ENCODE measurements at regions not wholly inside any gene's neighbourhood (a gene's known extent, or its start where the extent isn't known, plus 50 kb on each side); places are given as distances from the start of the nearest gene placed in this dataset.
"Not testable (repeated sequence)": the region's sequence is repeated elsewhere in the genome, so short reads cannot be mapped to it uniquely, and the experiment has no call there.

- no peak for DNase-seq
These were observed 202.2 kb downstream of the RGS3 start for GRCh38 chr9:113665756-113666155.

GRCh38 chr9:113668061-113668460 is 204.5 kb downstream of the RGS3 start:
- DNase-seq = no peak

- DNase-seq = peak; percentile 25
These were observed 206.1 kb downstream of the RGS3 start for GRCh38 chr9:113669522-113670115.

GRCh38 chr9:113673726-113674125 is 202.4 kb upstream of the ZNF618 start:
- DNase-seq = no peak

GRCh38 chr9:113674436-113674835 is 201.7 kb upstream of the ZNF618 start:
- no peak for DNase-seq

GRCh38 chr9:113675475-113675941 is 200.6 kb upstream of the ZNF618 start:
- DNase-seq = peak; percentile 40

- DNase-seq = no peak
These were observed 199.1 kb upstream of the ZNF618 start for GRCh38 chr9:113677057-113677456.

GRCh38 chr9:113677569-113677968 is 198.5 kb upstream of the ZNF618 start:
- no peak for DNase-seq

- no peak for DNase-seq
These were observed 197.8 kb upstream of the ZNF618 start for GRCh38 chr9:113678119-113678858.

- DNase-seq = no peak
These were observed 197.3 kb upstream of the ZNF618 start for GRCh38 chr9:113678859-113679256.

- peak; percentile 52 for DNase-seq
These were observed 193.8 kb upstream of the ZNF618 start for GRCh38 chr9:113682297-113682771.

GRCh38 chr9:113685636-113686035 is 190.5 kb upstream of the ZNF618 start:
- not testable (repeated sequence) for DNase-seq

- no peak for DNase-seq
These were observed 188.9 kb upstream of the ZNF618 start for GRCh38 chr9:113687107-113687679.

- DNase-seq = no peak
These were observed 188.3 kb upstream of the ZNF618 start for GRCh38 chr9:113687680-113688371.

GRCh38 chr9:113690055-113690740 is 185.9 kb upstream of the ZNF618 start:
- no peak for DNase-seq

GRCh38 chr9:113692256-113692655 is 183.9 kb upstream of the ZNF618 start:
- DNase-seq = no peak

GRCh38 chr9:113694912-113695311 is 181.2 kb upstream of the ZNF618 start:
- DNase-seq = no peak

- DNase-seq = no peak
These were observed 180.7 kb upstream of the ZNF618 start for GRCh38 chr9:113695440-113695851.

GRCh38 chr9:113695901-113696300 is 180.2 kb upstream of the ZNF618 start:
- DNase-seq = no peak

- DNase-seq = no peak
These were observed 174.0 kb upstream of the ZNF618 start for GRCh38 chr9:113701774-113702755.

- DNase-seq = no peak
These were observed 170.7 kb upstream of the ZNF618 start for GRCh38 chr9:113705306-113705927.
